ENCODE measurements at regions not wholly inside any gene's neighbourhood (a gene's known extent, or its start where the extent isn't known, plus 50 kb on each side); places are given as distances from the start of the nearest gene placed in this dataset.

- ChIA-PET POLR2A (no interaction called here), CTCF (ENCODE audit: low intra/inter-chr PET ratio) (no interaction called here)
- TF ChIP-seq MITF (IDR thresholded peaks at IDR 0.05) (no peak), CCNT2 (IDR thresholded peaks at IDR 0.05; ENCODE audit: borderline replicate concordance, extremely low read depth, insufficient read length, low read depth, low read length) (no peak), SLC30A9 (CRISPR knock-in tag; IDR thresholded peaks at IDR 0.05) (no peak), ZFPM2 (CRISPR knock-in tag; IDR thresholded peaks at IDR 0.05) (no peak), ZNF316 (IDR thresholded peaks at IDR 0.05) (no peak), BRCA1 (IDR thresholded peaks at IDR 0.05) (no peak), BRCA1 (CRISPR knock-in tag; IDR thresholded peaks at IDR 0.05) (no peak), PHB (CRISPR knock-in tag; IDR thresholded peaks at IDR 0.05) (no peak), TGIF2 (CRISPR knock-in tag; IDR thresholded peaks at IDR 0.05) (no peak), SNIP1 (IDR thresholded peaks at IDR 0.05; ENCODE audit: low read depth) (no peak), NBN (IDR thresholded peaks at IDR 0.05; ENCODE audit: low read depth) (no peak), MBD1 (CRISPR knock-in tag; IDR thresholded peaks at IDR 0.05) (no peak), ZNF696 (CRISPR knock-in tag; conservative IDR thresholded peaks at IDR 0.05) (no peak), FOXA3 (CRISPR knock-in tag; conservative IDR thresholded peaks at IDR 0.05 in 1 of 2, IDR thresholded peaks at IDR 0.05 in 1 of 2) (no peak), PATZ1 (CRISPR knock-in tag; IDR thresholded peaks at IDR 0.05; ENCODE audit: borderline replicate concordance) (no peak), HDAC1 (IDR thresholded peaks at IDR 0.05) (no peak), RHOXF2B (CRISPR knock-in tag; conservative IDR thresholded peaks at IDR 0.05) (no peak), ZNF175 (CRISPR knock-in tag; IDR thresholded peaks at IDR 0.05; ENCODE audit: low read depth) (no peak), ZC3H11A (IDR thresholded peaks at IDR 0.05; ENCODE audit: low read depth, low read length) (no peak), PCBP1 (IDR thresholded peaks at IDR 0.05; ENCODE audit: low read depth, low read length, poor library complexity, severe bottlenecking) (no peak), EP400 (IDR thresholded peaks at IDR 0.05) (no peak)
- in situ Hi-C loops (cut with MboI) = no loop called here
- Histone ChIP-seq H4K20me1 (replicated peaks; ENCODE audit: control insufficient read depth, insufficient read depth, low read length) (no peaks in the 10 kb centered on the region), H3K79me2 (ENCODE audit: control insufficient read depth, insufficient read depth, low read length) (no peaks in the 10 kb centered on the region), H3K9ac (ENCODE audit: insufficient read depth in 1 of 2, low read depth in 2 of 2, low read length in 2 of 2) (no peak overlapping the region), H3K36me3 (ENCODE audit: control insufficient read depth, insufficient read depth, low read length) (no peaks in the 10 kb centered on the region), H3K4me1 (replicated peaks in 1 of 2; ENCODE audit: control insufficient read depth in 2 of 2, insufficient read depth in 2 of 2, low read length in 2 of 2) (peaks cover 0 to 3% of the 10 kb centered on the region in 2 experiments; a peak in 1 of 5 replicates), H3K4me2 (ENCODE audit: insufficient read depth, low read length) (no peak overlapping the region), H3K9me1 (ENCODE audit: control insufficient read depth, insufficient read depth, low read length) (no peaks in the 10 kb centered on the region), H3K27me3 (ENCODE audit: control insufficient read depth in 2 of 2, insufficient read depth in 2 of 2, low read length in 2 of 2) (peaks cover 3 to 15% of the 10 kb centered on the region in 2 experiments; a peak in 3 of 5 replicates), H2AFZ (ENCODE audit: low read depth, low read length) (no peak overlapping the region), H3K27ac (ENCODE audit: extremely low read depth, low read depth, low read length) (no peak overlapping the region), H3K4me3 (no peak overlapping the region), H3K9me3 (replicated peaks; ENCODE audit: control insufficient read depth, insufficient read depth, low read depth, low read length) (no peaks in the 10 kb centered on the region)
- WGBS (ENCODE audit: insufficient coverage, low coverage, missing lambda C conversion rate) = 10% methylated on average over 2 of the region's 2 CpGs
- intact Hi-C loops (cut with micrococcal nuclease) = no loop called here
- no peak for DNase-seq (ENCODE audit: extremely low read depth in 1 of 4, low spot score in 3 of 4)
- FAIRE-seq = no peak
- ATAC-seq = no peak
- BruUV-seq (replicated peaks) = no TSS peak
These were observed 59.3 kb upstream of the NDP start for GRCh38 chrX:44032479-44032878.
